H1 (cell line): ENCODE measurements at regions not wholly inside any gene's neighbourhood (a gene's known extent, or its start where the extent isn't known, plus 50 kb on each side); places are given as distances from the start of the nearest gene placed in this dataset.

Source experiments
- CTCF ChIA-PET: fragments of 300-600 bp; sonication (Branson Sonifier 250); formaldehyde crosslinking; loops from one replicate; lab custom pipeline; 2021; ENCODE audit not compliant: partially characterized antibody; lab: Charles Lee
- POLR2A ChIA-PET: fragments of 300-600 bp; sonication (Branson Sonifier 250); formaldehyde crosslinking; loops from one replicate; lab custom pipeline; 2021; ENCODE audit warnings: inconsistent platforms; ENCODE audit not compliant: partially characterized antibody; lab: Charles Lee
- DNase-seq, 2 experiments: peaks; one replicate each; pipeline versions ENCODE4 v3.0.0 to v3.0.0-alpha.2; 2010 to 2022; ENCODE audit warnings: low spot score in 2 of 2, low read depth in 1 of 2, mixed read lengths in 1 of 2
- FAIRE-seq: peaks from 2 replicates; lab custom pipeline; 2011; peaks lifted over from hg19 to GRCh38; lab: Jason Lieb, UNC
- H2AFZ ChIP-seq: 2 replicates; pipeline ENCODE4 v1.8.1; 2012; ENCODE audit warnings: low read length, inconsistent platforms
- H2AK5ac ChIP-seq: 2 replicates; pipeline ENCODE4 v1.6.1; 2013; ENCODE audit warnings: low read depth, low read length
- H2BK120ac ChIP-seq: replicated peaks from 2 replicates; pipeline ENCODE3; 2013; ENCODE audit warnings: low read depth, low read length, inconsistent platforms
- H2BK12ac ChIP-seq: 2 replicates; pipeline ENCODE4 v1.6.1; 2013; ENCODE audit warnings: low read depth, low read length
- H2BK15ac ChIP-seq: 2 replicates; pipeline ENCODE4 v1.6.1; 2013; ENCODE audit warnings: low read length
- H2BK20ac ChIP-seq: 2 replicates; pipeline ENCODE4 v1.6.1; 2013; ENCODE audit warnings: low read length
- H2BK5ac ChIP-seq: 2 replicates; pipeline ENCODE4 v1.6.1; 2013; ENCODE audit warnings: low read depth, low read length
- H3K14ac ChIP-seq: 2 replicates; pipeline ENCODE4 v1.6.1; 2013; ENCODE audit warnings: inconsistent platforms; ENCODE audit not compliant: insufficient read length
- H3K18ac ChIP-seq: 2 replicates; pipeline ENCODE4 v1.6.1; 2013; ENCODE audit warnings: low read length; ENCODE audit errors: extremely low read depth
- H3K23ac ChIP-seq: 2 replicates; pipeline ENCODE4 v1.6.1; 2013; ENCODE audit warnings: inconsistent platforms; ENCODE audit not compliant: insufficient read length
- H3K23me2 ChIP-seq: 2 replicates; pipeline ENCODE4 v1.6.1; 2013; ENCODE audit warnings: low read depth, low read length
- H3K27ac ChIP-seq: 2 replicates; pipeline ENCODE4 v1.6.1; 2011; ENCODE audit warnings: low read depth, low read length, inconsistent platforms
- H3K27me3 ChIP-seq, 4 experiments: replicated peaks in 1 of 4; 1 replicate in 1 of 4; 2 replicates in 3 of 4; pipeline versions ENCODE4 v1.6.1 to v1.8.1; 2011 to 2013; ENCODE audit warnings: low read length in 3 of 4, mild to moderate bottlenecking in 3 of 4, inconsistent platforms in 2 of 4, mixed read lengths in 2 of 4, moderate library complexity in 1 of 4; ENCODE audit not compliant: control insufficient read depth in 3 of 4, insufficient read depth in 3 of 4; ENCODE audit errors: extremely low read depth in 1 of 4
- H3K36me3 ChIP-seq, 4 experiments: 2 replicates each; pipeline versions ENCODE4 v1.6.1 to v1.8.1; 2011 to 2013; ENCODE audit warnings: mild to moderate bottlenecking in 4 of 4, low read length in 3 of 4, moderate library complexity in 2 of 4, control low read depth in 1 of 4, inconsistent platforms in 1 of 4; ENCODE audit not compliant: insufficient read depth in 4 of 4, control insufficient read depth in 2 of 4
- H3K4ac ChIP-seq: replicated peaks from 2 replicates; pipeline ENCODE3; 2013; ENCODE audit warnings: low read length, low read depth, mixed read lengths, inconsistent platforms; ENCODE audit not compliant: insufficient read length
- H3K4me1 ChIP-seq, 4 experiments: replicated peaks in 1 of 4; 1 replicate in 1 of 4; 2 replicates in 3 of 4; pipeline versions ENCODE4 v1.6.1 to v1.8.1; 2011 to 2013; ENCODE audit warnings: low read length in 3 of 4, inconsistent platforms in 2 of 4, mixed read lengths in 1 of 4; ENCODE audit not compliant: insufficient read depth in 4 of 4, control insufficient read depth in 3 of 4
- H3K4me2 ChIP-seq, 2 experiments: 2 replicates each; pipeline versions ENCODE4 v1.6.1 to v1.8.1; 2011 to 2013; ENCODE audit warnings: low read depth in 2 of 2, low read length in 2 of 2, control low read depth in 1 of 2, inconsistent platforms in 1 of 2, mild to moderate bottlenecking in 1 of 2; ENCODE audit not compliant: insufficient read depth in 1 of 2
- H3K4me3 ChIP-seq, 4 experiments: fragments of 200-600, 300-600 bp in 1 of 4; sonication (generic), shearing (Covaris generic), sonication (Bioruptor Twin) in 1 of 4; 2 replicates each; pipeline versions ENCODE4 v1.5.1 to v1.8.1; 2011 to 2016; ENCODE audit warnings: low read length in 4 of 4, low read depth in 3 of 4, control low read depth in 2 of 4, inconsistent platforms in 2 of 4, mild to moderate bottlenecking in 2 of 4, mixed read lengths in 1 of 4, moderate library complexity in 1 of 4; ENCODE audit not compliant: insufficient read depth in 2 of 4; ENCODE audit errors: extremely low read depth in 1 of 4
- H3K56ac ChIP-seq: replicated peaks from 2 replicates; pipeline ENCODE3; 2013; ENCODE audit warnings: low read depth, mild to moderate bottlenecking, mixed read lengths, low read length, inconsistent platforms; ENCODE audit not compliant: insufficient read length
- H3K79me1 ChIP-seq: 2 replicates; pipeline ENCODE4 v1.6.1; 2013; ENCODE audit warnings: low read depth, low read length, control low read depth
- H3K79me2 ChIP-seq, 2 experiments: 2 replicates each; pipeline versions ENCODE4 v1.6.1 to v1.8.1; 2012 to 2013; ENCODE audit warnings: low read length in 2 of 2, mild to moderate bottlenecking in 2 of 2, inconsistent platforms in 1 of 2; ENCODE audit not compliant: insufficient read depth in 2 of 2, control insufficient read depth in 1 of 2
- H3K9ac ChIP-seq, 4 experiments: replicated peaks in 1 of 4; 1 replicate in 1 of 4; 2 replicates in 3 of 4; pipeline versions ENCODE4 v1.6.1 to v1.8.1; 2011 to 2013; ENCODE audit warnings: low read depth in 3 of 4, low read length in 3 of 4, control low read depth in 2 of 4, mild to moderate bottlenecking in 2 of 4, moderate library complexity in 2 of 4, inconsistent platforms in 1 of 4; ENCODE audit errors: extremely low read depth in 1 of 4
- H3K9me3 ChIP-seq, 2 experiments: 2 replicates each; pipeline versions ENCODE4 v1.6.1 to v1.8.1; 2012 to 2013; ENCODE audit warnings: mild to moderate bottlenecking in 2 of 2, moderate library complexity in 2 of 2, control low read depth in 1 of 2, inconsistent platforms in 1 of 2, low read depth in 1 of 2, low read length in 1 of 2, mixed read lengths in 1 of 2; ENCODE audit not compliant: insufficient read depth in 2 of 2
- H4K20me1 ChIP-seq, 2 experiments: replicated peaks in 1 of 2; 2 replicates each; pipeline versions ENCODE3 to v1.8.1; 2011 to 2013; ENCODE audit warnings: inconsistent platforms in 2 of 2, low read length in 2 of 2, mild to moderate bottlenecking in 1 of 2; ENCODE audit not compliant: insufficient read depth in 2 of 2, control insufficient read depth in 1 of 2
- H4K5ac ChIP-seq: 2 replicates; pipeline ENCODE4 v1.6.1; 2013; ENCODE audit warnings: low read length, low read depth, mixed read lengths, inconsistent platforms; ENCODE audit not compliant: insufficient read length
- H4K8ac ChIP-seq: 2 replicates; pipeline ENCODE4 v1.8.0; 2013; ENCODE audit warnings: mild to moderate bottlenecking, moderate library complexity, low read length, inconsistent platforms; ENCODE audit not compliant: insufficient read depth; ENCODE audit errors: extremely low read depth
- H4K91ac ChIP-seq: replicated peaks from 2 replicates; pipeline ENCODE3; 2013; ENCODE audit warnings: low read length, mixed read lengths, inconsistent platforms; ENCODE audit not compliant: insufficient read length
- ASH2L ChIP-seq: fragments of 200-600, 300-600 bp; sonication (generic); IDR thresholded peaks from one replicate; pipeline ENCODE4 v1.7.1; 2017; ENCODE audit warnings: low read length
- CTBP2 ChIP-seq: IDR thresholded peaks from 2 replicates; pipeline ENCODE4 v1.7.0; 2011; ENCODE audit warnings: borderline replicate concordance, mild to moderate bottlenecking, moderate library complexity, mixed read lengths, low read length; ENCODE audit not compliant: insufficient read depth, insufficient read length
- EP300 ChIP-seq, 2 experiments: IDR thresholded peaks; 1 replicate in 1 of 2; 2 replicates in 1 of 2; pipeline ENCODE4 v1.6.1; 2011 to 2012; ENCODE audit warnings: low read depth in 2 of 2, low read length in 2 of 2, mild to moderate bottlenecking in 2 of 2, borderline replicate concordance in 1 of 2, inconsistent platforms in 1 of 2, moderate library complexity in 1 of 2
- MAFK ChIP-seq: IDR thresholded peaks from 2 replicates; pipeline ENCODE4 v1.6.1; 2012; ENCODE audit warnings: low read depth, mild to moderate bottlenecking, improper control_type of control experiment, low read length
- PHF8 ChIP-seq: fragments of 200-600 bp; sonication (generic); conservative IDR thresholded peaks from 2 replicates; pipeline ENCODE4 v1.7.1; 2012; ENCODE audit warnings: low read depth, mild to moderate bottlenecking, inconsistent platforms, low read length, moderate library complexity
- RBBP5 ChIP-seq: IDR thresholded peaks from 2 replicates; pipeline ENCODE4 v1.7.1; 2012; ENCODE audit warnings: low read depth, mild to moderate bottlenecking, inconsistent platforms, low read length, moderate library complexity, borderline replicate concordance
- RXRA ChIP-seq: IDR thresholded peaks from 2 replicates; pipeline ENCODE4 v1.6.1; 2011; ENCODE audit warnings: low read depth, mild to moderate bottlenecking, low read length, moderate library complexity; ENCODE audit not compliant: insufficient read depth
- SAP30 ChIP-seq: fragments of 300-600 bp; sonication (generic); IDR thresholded peaks from 2 replicates; pipeline ENCODE4 v1.7.1; 2012; ENCODE audit warnings: low read length, moderate library complexity, mild to moderate bottlenecking, inconsistent platforms; ENCODE audit not compliant: insufficient read depth, insufficient replicate concordance
- SIN3A ChIP-seq, 2 experiments: IDR thresholded peaks in 1 of 2; conservative IDR thresholded peaks in 1 of 2; 2 replicates each; pipeline ENCODE4 v1.6.1; 2011 to 2012; ENCODE audit warnings: low read length in 2 of 2, improper control_type of control experiment in 1 of 2, low read depth in 1 of 2, mild to moderate bottlenecking in 1 of 2
- SIRT6 ChIP-seq: IDR thresholded peaks from one replicate; pipeline ENCODE4 v1.7.1; 2012; ENCODE audit warnings: low read length, inconsistent platforms
- USF2 ChIP-seq: IDR thresholded peaks from 2 replicates; pipeline ENCODE4 v1.6.1; 2011; ENCODE audit warnings: low read length, improper control_type of control experiment
- WGBS, 2 experiments: shearing (Covaris generic) in 1 of 2; methylation state at CpG; one replicate each; pipeline versions ENCODE4 v1.1.6 to v1.1.7; 2013 to 2015; ENCODE audit warnings: low lambda C conversion rate in 2 of 2, mixed read lengths in 2 of 2, inconsistent platforms in 1 of 2, low coverage in 1 of 2, missing lambda C conversion rate in 1 of 2; ENCODE audit not compliant: insufficient replicate concordance in 2 of 2, insufficient coverage in 1 of 2, insufficient read length in 1 of 2; ENCODE audit errors: extremely low coverage in 1 of 2, missing lambda C conversion rate in 1 of 2; 5-methylcytosine and 5-hydroxymethylcytosine counted together

- Histone ChIP-seq H2BK120ac (no peak overlapping the region), H3K9me3 (no peaks in the 10 kb centered on the region), H2BK12ac (no peak overlapping the region), H4K8ac (no peak overlapping the region), H3K79me2 (no peaks in the 10 kb centered on the region), H3K27me3 (peaks cover 0 to 8% (median under 1%) of the 10 kb centered on the region in 4 experiments; a peak in 5 of 7 replicates), H3K79me1 (no peaks in the 10 kb centered on the region), H3K56ac (no peak overlapping the region), H3K27ac (no peak overlapping the region), H4K20me1 (no peaks in the 10 kb centered on the region), H3K4ac (no peak overlapping the region), H2AK5ac (no peak overlapping the region), H3K4me2 (no peak overlapping the region), H3K23ac (no peak overlapping the region), H3K4me1 (no peaks in the 10 kb centered on the region), H3K9ac (no peak overlapping the region), H4K91ac (no peak overlapping the region), H2AFZ (no peak overlapping the region), H3K23me2 (no peaks in the 10 kb centered on the region), H3K4me3 (no peak overlapping the region), H4K5ac (no peak overlapping the region), H2BK20ac (no peak overlapping the region), H3K36me3 (no peaks in the 10 kb centered on the region), H3K14ac (no peak overlapping the region), H2BK15ac (no peak overlapping the region), H3K18ac (no peak overlapping the region), H2BK5ac (no peak overlapping the region)
- DNase-seq = no peak
- TF ChIP-seq CTBP2 (no peak), SIN3A (conservative IDR thresholded peaks at IDR 0.05 in 1 of 2, IDR thresholded peaks at IDR 0.05 in 1 of 2; ENCODE audit: low read depth in 1 of 2, low read length in 2 of 2) (no peak), RXRA (no peak), MAFK (no peak), PHF8 (no peak), EP300 (IDR thresholded peaks at IDR 0.05; ENCODE audit: borderline replicate concordance in 1 of 2, low read depth in 2 of 2, low read length in 2 of 2) (no peak), SAP30 (no peak), RBBP5 (no peak), ASH2L (no peak), SIRT6 (no peak), USF2 (no peak)
- CTCF ChIA-PET = interaction anchor here (1.7 kb wide), 1 partner anchor 16 kb away, joined by 3 read pairs; no protein-coding TSS in a partner anchor
- 73% methylated on average over 4 of the region's 7 CpGs; no CpG with 5 or more reads in 1 of the 2 experiments for WGBS, 2 experiments
- no peak for FAIRE-seq
- POLR2A ChIA-PET = no interaction called here
These were observed 81.7 kb upstream of the VANGL1 start for GRCh38 chr1:115560027-115560426.
